Spinal cord (tissue), 9 donors: ENCODE measurements at regions not wholly inside any gene's neighbourhood (a gene's known extent, or its start where the extent isn't known, plus 50 kb on each side); places are given as distances from the start of the nearest gene placed in this dataset.
"Not testable (repeated sequence)": the region's sequence is repeated elsewhere in the genome, so short reads cannot be mapped to it uniquely, and the experiment has no call there.

Experiments used
- DNase-seq, 6 donors: peaks; one replicate each; pipeline versions ENCODE4 v3.0.0 to v3.0.0-alpha.2; 2013 to 2015; ENCODE audit warnings: low spot score in 6 of 6, low read depth in 4 of 6
- H3K27ac ChIP-seq: one replicate; pipeline ENCODE4 v1.5.1; 2013; ENCODE audit warnings: low read depth, low read length, control low read depth
- H3K27me3 ChIP-seq: one replicate; pipeline ENCODE4 v1.6.1; 2013; ENCODE audit warnings: low read length; ENCODE audit not compliant: control insufficient read depth, insufficient read depth
- H3K36me3 ChIP-seq: one replicate; pipeline ENCODE4 v1.6.1; 2013; ENCODE audit warnings: low read length; ENCODE audit not compliant: control insufficient read depth, insufficient read depth
- H3K4me1 ChIP-seq: one replicate; pipeline ENCODE4 v1.6.1; 2013; ENCODE audit warnings: low read length; ENCODE audit not compliant: control insufficient read depth, insufficient read depth
- H3K4me3 ChIP-seq: one replicate; pipeline ENCODE4 v1.5.1; 2013; ENCODE audit warnings: low read depth, low read length, control low read depth
- H3K9me3 ChIP-seq: one replicate; pipeline ENCODE4 v1.6.1; 2013; ENCODE audit warnings: low read length; ENCODE audit not compliant: control insufficient read depth, insufficient read depth
- WGBS: methylation state at CpG from one replicate; pipeline ENCODE4 v1.1.5; 2013; ENCODE audit warnings: missing lambda C conversion rate; ENCODE audit not compliant: insufficient coverage; 5-methylcytosine and 5-hydroxymethylcytosine counted together
- donor health status: healthy.

GRCh38 chr4:8675383-8675782 lies 82.8 kb downstream of the CPZ start:
- no peak overlapping the region for H3K4me3 ChIP-seq
- peaks cover 12% of the 10 kb centered on the region for H3K27me3 ChIP-seq
- H3K36me3 ChIP-seq, result no peaks in the 10 kb centered on the region
- H3K27ac ChIP-seq, result no peak overlapping the region
- peak in 1 of 6 donors; percentile 20 for DNase-seq
- H3K4me1 ChIP-seq, result no peaks in the 10 kb centered on the region
- no peaks in the 10 kb centered on the region for H3K9me3 ChIP-seq
- WGBS, result 19% methylated on average over 10 of the region's 10 CpGs

DNA sequence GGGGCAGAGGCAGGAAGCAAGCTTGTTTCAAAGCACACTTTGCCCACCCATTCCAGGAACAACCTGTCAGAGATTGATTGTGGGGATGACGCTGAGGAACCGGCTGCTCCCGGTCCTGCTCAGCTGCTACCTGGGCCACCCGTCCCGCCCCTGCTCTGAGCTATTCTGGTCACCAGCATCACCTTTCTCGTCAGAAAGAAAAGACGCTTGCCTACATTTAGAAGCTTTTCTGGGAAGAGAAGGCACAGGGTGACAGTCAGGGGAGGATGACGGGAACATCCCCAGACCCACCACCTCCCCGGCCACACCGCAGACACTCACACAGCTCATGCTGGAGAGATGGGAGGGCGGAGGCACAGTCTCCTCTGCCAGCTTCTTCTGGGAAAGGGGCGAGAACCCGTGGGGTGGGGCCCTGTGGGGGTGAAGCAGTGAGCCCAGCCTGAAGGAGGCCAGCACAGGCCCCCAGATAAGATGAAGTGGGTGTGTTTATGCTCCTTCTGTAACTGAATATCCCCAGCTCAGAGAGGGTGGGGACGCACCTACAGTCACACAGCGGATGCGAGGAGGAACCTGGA lies 81.8 kb downstream of the CPZ start:
- Histone ChIP-seq H3K36me3 (no peaks in the 10 kb centered on the region), H3K27ac (no peak overlapping the region), H3K27me3 (peaks cover 9% of the 10 kb centered on the region), H3K9me3 (no peaks in the 10 kb centered on the region), H3K4me3 (no peak overlapping the region), H3K4me1 (no peaks in the 10 kb centered on the region)
- DNase-seq, result no peak
- 79% methylated on average over 11 of the region's 16 CpGs for WGBS

- not testable (repeated sequence) for DNase-seq, H3K4me1 ChIP-seq, H3K36me3 ChIP-seq, H3K9me3 ChIP-seq, H3K27ac ChIP-seq, H3K4me3 ChIP-seq, H3K27me3 ChIP-seq
- 74% methylated on average over 3 of the region's 5 CpGs for WGBS
Measured at GRCh38 chr4:8673106-8673505, 80.5 kb downstream of the CPZ start.

DNA sequence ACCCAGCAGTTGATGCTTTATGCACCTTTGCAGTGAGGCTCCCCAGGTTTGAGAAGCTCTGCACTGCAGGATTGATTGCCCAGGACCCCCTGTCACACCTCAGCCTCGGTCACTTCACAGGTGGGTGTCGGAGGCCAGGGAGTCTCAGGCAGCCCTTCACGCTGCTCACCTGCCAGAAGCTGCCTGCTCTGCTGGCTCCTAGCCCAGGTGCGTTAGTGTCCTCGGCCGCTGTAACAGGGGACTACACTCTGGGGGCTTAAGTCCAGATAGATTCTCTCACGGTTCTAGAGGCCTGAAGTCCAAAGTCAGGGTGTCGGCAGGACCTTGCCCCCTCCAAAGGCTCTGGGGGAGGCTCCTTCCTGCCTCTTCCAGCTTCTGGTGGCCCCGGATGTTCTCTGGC lies 79.9 kb downstream of the CPZ start:
- H3K9me3 ChIP-seq, result no peaks in the 10 kb centered on the region

DNA sequence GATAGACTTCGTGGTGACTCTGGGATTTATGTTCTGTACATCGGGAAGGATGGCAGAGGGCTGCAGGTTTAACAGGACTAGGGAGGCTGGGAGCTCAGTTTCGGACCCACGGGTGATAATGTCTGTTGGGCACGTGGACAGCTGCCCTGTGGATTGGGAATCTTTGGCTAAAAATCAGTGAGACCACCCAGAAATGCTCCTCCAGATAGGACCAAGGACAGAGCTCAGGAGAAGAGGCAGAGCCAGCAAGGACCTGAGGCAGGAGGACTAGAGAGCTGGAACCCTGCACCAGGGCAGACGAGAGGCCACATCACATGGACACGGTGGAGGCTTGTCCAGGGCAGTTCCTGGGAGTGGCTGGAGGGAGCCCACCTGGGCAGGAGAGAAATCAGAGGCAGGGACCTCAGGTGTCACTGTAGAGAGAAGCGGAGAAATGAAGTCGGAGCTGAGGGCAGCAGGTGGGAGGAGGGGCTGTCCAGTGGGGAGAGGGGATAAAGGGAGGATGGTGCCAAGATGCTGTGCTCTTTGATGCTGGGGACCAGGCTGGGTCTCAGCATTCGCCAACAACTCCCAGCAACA lies 79.2 kb downstream of the CPZ start:
- no peaks in the 10 kb centered on the region for H3K9me3 ChIP-seq
- no peaks in the 10 kb centered on the region for H3K36me3 ChIP-seq
- DNase-seq, result no peak
- H3K4me3 ChIP-seq, result no peak overlapping the region
- H3K4me1 ChIP-seq, result no peaks in the 10 kb centered on the region
- WGBS, result 60% methylated on average over 9 of the region's 10 CpGs
- peaks cover 9% of the 10 kb centered on the region for H3K27me3 ChIP-seq
- H3K27ac ChIP-seq, result no peak overlapping the region

More for the DNA sequence above, 79.9 kb downstream of the CPZ start:
- H3K36me3 ChIP-seq, result no peaks in the 10 kb centered on the region
- no peaks in the 10 kb centered on the region for H3K4me1 ChIP-seq
- no peak overlapping the region for H3K27ac ChIP-seq
- H3K27me3 ChIP-seq, result peaks cover 9% of the 10 kb centered on the region
- no peak for DNase-seq
- no peak overlapping the region for H3K4me3 ChIP-seq
- 80% methylated on average over 9 of the region's 9 CpGs for WGBS
